WTC11 (cell line): ENCODE measurements at regions not wholly inside any gene's neighbourhood (a gene's known extent, or its start where the extent isn't known, plus 50 kb on each side); places are given as distances from the start of the nearest gene placed in this dataset.

Experiments used
- TEAD4 ChIP-seq: sonication (generic); formaldehyde crosslinking; IDR thresholded peaks from 2 replicates; pipeline ENCODE4 v1.8.0; 2022; ENCODE audit warnings: mild to moderate bottlenecking, missing genetic modification reagents
- TF ChIP-seq, protein P1 (sequence below): fragments of 200-600 bp; IDR thresholded peaks from 2 replicates; pipeline ENCODE4 v1.8.0; 2022; ENCODE audit warnings: antibody characterized with exemption

DNA sequence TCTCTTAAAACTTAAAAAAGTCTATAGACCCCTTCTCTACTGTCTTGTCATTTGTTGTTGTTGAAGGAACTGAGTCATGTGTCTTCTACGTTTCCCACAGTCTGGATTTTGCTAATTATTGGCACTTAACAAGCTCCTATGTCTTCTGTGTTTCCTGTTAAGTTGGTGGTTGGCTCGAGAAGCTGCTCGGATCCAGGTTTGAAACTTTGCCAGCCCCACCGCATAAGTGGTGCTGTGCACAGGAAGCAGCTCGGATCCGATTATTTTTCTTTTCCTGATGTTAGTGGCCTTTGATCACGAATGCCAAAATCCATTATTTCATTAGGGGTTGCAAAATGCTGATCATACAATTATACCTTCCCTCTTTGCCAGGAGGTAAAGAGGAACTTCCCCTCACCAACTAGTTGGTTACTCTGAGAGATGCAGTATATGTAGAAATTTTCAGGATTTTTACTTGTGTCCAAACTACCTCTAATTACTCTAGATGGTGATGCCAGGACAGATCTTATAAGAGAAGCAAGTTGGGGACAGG lies 186.5 kb downstream of the NSG2 start:
- TF ChIP-seq, protein P1, sequence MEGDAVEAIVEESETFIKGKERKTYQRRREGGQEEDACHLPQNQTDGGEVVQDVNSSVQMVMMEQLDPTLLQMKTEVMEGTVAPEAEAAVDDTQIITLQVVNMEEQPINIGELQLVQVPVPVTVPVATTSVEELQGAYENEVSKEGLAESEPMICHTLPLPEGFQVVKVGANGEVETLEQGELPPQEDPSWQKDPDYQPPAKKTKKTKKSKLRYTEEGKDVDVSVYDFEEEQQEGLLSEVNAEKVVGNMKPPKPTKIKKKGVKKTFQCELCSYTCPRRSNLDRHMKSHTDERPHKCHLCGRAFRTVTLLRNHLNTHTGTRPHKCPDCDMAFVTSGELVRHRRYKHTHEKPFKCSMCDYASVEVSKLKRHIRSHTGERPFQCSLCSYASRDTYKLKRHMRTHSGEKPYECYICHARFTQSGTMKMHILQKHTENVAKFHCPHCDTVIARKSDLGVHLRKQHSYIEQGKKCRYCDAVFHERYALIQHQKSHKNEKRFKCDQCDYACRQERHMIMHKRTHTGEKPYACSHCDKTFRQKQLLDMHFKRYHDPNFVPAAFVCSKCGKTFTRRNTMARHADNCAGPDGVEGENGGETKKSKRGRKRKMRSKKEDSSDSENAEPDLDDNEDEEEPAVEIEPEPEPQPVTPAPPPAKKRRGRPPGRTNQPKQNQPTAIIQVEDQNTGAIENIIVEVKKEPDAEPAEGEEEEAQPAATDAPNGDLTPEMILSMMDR = no peak
- no peak for TF ChIP-seq TEAD4
